HG03378 (cell line): ENCODE measurements at regions not wholly inside any gene's neighbourhood (a gene's known extent, or its start where the extent isn't known, plus 50 kb on each side); places are given as distances from the start of the nearest gene placed in this dataset.
"Not testable (repeated sequence)": the region's sequence is repeated elsewhere in the genome, so short reads cannot be mapped to it uniquely, and the experiment has no call there.

Experiments
- ATAC-seq: cut with Tn5 transposase; IDR thresholded peaks from one replicate; pipeline ENCODE4 v1.9.1; 2021; ENCODE audit warnings: mild to moderate bottlenecking, moderate library complexity; ENCODE audit not compliant: unreplicated experiment

DNA sequence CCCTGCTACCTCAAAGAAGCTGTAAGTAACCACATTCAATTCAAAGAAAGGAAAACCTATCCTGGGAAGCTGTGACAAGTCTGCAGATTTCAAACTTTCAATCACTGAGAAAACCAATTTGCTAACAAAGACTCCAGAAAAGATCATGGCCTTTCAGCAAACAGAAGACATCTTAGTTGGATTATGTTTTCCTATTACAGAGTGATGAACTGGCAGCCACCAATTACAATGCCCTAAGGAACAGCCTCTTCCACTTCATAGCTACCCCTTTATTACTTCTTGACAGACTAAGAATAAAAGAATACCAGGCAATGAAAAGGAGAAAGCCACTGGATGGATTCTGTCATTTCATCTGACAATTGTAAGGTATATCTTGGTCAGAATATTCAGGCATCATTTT, 128.2 kb upstream of the RASEF start:
- no peak for ATAC-seq

DNA sequence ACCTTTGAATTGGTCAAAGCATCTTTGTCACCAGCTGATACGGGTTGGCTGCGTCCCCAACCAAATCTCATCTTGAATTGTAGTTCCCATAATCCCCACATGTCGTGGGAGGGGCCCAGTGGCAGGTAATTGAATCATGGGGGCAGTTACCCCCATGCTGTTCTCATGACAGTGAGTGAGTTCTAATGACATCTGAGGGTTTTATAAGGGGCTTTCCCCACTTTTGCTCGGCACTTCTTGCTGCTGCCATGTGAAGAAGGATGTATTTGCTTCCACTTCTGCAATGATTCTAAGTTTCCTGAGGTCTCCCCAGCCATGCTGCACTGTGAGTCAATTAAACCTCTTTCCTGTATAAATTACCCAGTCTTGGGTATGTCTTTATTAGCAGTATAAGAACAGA, 126.1 kb upstream of the RASEF start:
- not testable (repeated sequence) for ATAC-seq

DNA sequence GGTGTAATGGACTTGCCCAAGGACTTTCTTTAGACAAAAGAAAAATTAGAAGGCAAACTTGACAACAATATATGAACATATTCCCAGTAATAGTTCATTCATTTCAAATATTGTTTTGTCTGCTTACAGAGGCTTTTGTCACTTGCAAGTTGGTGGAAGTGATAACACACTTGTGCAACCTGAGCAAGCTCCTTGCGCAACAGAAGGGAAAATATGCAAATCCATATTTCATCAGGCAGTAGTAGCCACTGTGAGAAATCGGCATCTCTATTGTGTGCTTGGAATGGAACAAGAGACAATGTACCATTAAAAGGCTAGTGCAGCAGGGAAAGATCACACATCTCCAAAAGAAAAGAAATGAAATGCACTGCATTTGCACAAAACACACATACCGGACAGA, 125.3 kb upstream of the RASEF start:
- ATAC-seq: no peak

DNA sequence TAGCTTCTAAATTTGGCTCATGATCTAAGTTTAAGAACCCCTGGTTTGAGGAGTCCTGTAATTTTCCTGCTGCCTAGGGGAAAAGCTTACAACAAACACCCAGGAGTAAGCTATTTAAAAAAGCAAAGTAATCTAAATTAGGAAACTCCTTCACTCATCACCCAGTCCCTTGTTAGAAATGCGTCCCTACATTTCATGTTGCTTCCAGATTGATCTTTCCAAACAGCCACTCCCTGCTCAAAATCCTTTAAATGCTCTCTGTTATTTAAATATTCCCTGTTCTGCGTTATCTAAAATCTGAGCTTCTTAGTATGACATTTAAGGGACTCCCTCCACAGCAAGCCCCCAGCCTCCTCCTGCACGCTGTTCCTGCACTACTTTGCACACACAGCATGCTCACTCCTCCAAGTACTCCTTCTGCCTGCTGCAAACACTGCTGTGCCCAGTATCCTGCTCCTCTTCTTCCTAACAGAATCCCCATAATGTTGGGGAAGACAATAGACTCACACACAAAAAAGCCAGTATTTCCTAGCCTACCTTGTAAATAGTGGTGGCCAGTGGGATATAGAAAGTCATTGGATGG, 123.3 kb upstream of the RASEF start:
- no peak for ATAC-seq

DNA sequence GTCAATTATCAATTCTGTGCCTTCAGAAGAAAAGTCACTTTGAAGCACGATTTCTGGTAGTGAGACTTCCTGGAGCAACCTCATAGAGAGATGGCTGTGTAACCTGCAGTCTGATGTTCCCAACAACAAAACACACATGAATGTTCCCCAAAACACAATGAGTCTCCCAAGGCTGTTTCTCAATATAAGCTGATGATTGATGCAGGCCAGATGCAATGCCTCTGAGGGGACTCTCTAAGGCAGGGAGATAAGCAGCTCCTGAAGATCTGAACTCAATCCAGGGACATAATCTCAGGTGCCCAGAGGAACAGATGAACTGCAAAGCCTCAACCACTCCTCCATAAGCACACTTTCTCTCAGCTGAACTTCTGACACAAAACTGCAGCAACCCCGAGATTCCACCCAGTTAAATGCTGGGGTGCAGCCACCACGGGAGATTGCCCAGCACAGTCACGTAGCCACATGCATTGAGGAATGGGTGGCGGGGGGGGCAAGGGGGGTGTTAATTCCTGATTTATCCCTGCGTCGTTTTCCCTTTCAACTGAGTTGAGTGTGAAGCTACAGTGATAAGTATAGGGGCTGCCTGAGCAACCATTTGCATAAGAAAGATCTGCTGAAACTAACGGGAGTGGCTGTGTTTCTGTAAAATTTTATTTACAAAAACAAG, 122.7 kb upstream of the RASEF start:
- ATAC-seq: no peak

DNA sequence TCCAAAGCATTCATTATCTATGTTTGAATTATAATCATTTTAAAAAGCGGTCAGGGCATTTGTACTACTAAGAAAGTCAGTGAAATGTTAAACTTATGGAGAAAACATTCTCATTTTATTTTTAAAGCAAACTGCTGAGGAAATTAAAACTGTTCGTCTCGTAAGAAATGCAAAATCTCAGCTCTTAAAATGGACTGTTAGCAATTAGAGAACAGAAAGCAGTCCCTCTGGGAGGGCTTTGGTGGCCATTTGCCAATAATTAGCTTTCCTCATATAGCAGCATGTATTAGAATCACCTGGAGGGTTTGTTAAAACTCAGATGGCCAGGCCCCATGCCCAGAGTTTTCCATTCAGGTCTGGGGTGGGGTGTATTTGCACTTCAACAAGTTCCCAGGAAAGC, 120.7 kb upstream of the RASEF start:
- ATAC-seq: no peak

DNA sequence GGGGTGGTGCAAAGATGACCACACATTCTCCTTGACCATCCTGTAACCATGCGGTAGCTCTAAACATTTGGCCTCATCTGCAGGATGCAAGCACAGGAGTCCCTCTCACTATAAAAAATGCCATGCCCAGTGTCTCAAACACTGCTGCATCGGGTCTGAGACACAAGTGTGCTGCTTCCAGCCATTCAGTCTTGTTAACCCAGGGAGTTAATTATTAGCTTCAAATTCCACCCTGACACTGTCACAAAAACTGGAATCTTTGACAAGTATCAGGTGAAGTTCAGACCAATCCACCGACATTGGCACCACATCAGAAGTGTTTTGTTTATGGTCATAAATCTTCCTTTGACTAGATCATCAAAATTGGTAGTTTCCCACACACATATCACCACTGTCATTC, 119.1 kb upstream of the RASEF start:
- no peak for ATAC-seq

DNA sequence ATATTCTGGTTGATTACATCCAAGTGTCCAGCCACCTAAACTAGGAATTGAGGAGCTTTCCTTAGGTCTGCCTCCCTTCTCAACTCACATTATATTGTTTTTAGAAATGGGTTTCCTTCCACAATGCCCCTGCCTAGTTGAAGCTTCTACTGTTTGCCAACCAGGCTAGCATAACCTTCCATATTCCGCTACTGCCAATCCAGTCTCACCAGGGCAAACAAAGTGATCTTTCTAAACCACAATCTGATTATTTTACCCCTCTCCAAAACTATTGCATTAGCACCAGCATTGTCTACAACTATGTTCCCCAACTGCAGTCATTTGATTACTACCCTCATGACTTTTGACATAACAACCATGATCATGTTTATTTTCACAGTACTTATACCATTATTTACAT, 115.8 kb upstream of the RASEF start:
- no peak for ATAC-seq

DNA sequence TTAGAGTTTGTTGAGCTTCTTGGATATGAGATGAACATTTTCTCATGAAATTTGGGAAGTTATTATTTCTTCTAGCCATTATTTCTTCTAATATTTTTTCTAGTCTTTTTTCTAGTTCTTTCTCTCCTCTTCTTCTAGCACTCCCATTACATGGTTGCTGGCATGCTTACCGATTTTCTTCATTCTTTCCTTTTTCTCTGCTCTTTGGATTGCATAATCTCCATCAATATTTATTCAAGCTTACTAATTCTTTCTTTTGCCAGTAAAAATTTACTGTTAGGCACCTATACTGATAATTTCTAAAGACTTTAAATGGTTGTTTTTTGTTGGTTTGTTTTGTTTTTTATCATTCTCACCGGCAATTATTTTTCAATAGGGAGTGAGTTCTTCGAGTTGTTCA, 114.8 kb upstream of the RASEF start:
- ATAC-seq: no peak

DNA sequence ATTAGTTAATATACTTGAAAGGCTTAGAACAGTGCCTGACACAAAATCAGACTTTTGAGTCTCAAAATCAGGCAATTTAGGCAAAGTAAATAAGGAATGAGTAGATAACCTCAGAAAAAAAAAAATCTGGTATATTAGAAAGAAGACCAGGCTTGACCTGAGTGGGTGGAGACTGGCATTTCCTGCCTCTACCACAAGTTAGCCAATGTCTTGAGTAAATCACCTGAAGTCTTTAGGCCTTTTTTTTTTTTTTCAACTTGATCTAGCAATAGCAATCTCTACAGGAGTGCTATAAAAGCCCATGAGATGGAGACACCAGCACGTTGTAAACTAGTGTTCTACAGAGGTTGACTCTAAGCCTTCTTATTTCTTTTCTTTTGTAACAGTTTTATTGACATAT, 104.2 kb upstream of the RASEF start:
- no peak for ATAC-seq

DNA sequence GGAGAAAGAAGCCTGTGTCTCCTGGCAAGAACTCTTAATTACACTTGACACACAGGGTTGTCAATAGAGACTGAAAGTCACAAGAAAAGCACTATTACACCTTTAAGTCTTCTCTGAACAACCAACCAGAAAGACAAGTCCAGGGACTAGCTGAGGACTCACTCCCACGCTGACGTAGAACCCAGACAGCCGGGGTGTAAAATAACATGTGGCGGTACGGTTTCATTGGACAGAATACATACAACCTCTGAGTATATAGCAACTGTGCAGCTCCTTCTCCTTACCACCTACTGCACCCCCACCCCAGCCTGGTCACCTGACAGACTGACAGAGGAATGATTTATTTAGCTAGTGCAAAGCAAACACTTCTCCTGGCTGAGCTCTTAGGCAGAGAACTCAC, 103.4 kb upstream of the RASEF start:
- no peak for ATAC-seq

DNA sequence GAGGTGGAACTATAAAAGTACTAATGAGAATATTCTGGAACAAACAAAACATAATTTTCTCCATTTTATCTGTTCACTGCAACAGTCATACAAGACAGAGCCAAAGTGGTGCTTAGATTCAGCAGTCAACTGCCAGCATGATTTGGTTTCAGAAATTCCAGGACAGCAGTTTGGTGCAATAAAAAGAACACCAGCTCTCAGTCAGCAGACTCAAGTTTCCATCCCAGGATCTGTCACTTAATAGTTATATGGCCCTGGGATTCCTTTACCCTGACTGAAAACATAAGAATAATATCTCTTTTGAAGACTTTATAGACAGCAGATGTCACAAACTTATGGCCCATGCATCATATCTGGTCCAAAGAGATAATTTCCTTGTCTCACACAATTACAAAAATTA, 92.8 kb upstream of the RASEF start:
- ATAC-seq: no peak

DNA sequence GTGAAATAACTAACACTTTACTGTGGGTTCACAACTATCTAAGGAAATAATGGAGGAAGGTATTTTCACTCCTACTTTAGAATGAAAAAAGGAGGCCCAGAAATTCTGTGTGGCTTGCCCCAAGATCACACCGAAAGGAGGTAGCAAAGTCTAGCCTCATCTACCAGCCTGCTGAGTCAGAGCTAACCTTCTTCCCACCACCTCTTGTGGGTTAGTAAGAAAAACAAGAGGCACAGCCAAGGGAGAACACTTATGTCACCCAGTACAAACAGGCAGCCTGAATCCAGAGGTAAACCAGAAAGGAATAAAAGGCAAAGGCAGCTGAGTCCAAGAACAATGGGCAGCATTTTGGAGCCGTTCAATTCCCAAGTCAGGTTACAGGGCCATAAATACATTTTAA, 91.9 kb upstream of the RASEF start:
- ATAC-seq: no peak

DNA sequence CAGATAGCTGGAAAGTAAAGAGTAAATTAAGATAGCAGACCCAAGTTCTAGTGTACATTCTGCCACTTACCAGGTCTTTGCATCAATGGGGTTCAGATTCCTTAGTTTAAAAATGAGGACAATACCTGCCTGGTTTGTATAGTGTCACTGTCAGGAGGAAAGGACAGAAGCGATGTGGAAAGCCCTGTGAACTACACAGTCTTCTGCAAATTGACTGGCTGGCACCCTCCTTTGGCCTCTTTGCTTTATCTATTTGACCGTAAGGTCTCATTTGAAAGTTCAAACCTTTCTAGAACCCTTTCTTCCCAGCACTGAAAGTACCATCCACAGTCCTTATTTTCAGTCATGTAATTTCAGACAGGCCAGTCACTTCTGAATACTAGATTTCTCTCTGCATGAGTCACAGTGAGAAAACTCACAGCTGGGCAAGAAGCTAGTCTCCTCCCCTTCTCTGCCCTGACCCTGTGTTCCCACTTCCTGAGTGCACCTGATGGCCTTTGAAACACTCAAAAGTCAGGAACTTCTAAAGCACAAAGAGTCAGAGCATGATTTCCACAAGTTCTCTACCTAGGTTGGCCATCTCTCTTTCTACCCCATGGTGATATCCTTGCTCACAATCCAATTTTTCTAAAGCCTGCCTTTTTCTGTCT, 91.3 kb upstream of the RASEF start:
- peak; percentile 98 for ATAC-seq

DNA sequence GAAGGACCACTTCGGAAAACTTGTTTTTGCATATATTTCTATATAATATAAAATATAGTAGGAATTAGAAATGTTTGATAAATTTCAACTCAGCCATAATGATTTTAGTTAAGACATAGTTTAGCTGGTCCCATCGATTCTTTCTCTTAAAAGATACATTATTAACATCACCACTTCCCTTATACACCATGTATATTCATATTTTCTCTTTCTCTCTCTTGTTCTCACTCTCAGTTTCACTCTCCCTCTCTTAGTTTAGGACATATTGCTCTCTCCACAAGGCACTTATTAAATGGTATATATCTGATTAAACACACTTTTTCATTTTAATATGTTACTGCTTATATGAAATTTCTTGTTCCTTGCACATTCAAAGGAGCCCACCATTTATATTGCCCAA, 90.1 kb upstream of the RASEF start:
- no peak for ATAC-seq

DNA sequence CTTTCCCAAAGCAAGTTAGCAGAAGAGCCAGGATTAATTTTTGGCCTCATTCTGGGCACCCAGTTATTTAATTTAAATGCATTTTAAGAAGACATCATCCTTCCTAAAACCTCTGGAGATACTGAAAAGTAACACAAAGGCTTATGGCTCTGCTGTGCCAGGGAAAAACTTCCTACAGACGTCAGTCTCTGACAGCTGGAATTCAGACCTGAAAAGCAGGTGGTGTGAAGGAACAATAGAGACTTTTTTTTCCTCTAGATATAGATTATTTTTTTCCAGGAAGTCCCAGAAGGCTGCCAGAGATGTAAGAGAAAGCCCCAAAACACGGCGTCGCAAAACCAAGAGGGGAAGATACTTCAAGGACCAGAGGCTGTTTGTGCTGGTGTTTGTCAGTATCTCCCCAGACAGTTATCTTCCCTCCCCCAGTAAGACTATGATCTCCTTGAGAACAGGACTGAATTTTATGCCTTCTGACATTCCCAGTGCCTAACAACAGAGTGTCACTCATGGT, 88.7 kb upstream of the RASEF start:
- ATAC-seq: no peak

DNA sequence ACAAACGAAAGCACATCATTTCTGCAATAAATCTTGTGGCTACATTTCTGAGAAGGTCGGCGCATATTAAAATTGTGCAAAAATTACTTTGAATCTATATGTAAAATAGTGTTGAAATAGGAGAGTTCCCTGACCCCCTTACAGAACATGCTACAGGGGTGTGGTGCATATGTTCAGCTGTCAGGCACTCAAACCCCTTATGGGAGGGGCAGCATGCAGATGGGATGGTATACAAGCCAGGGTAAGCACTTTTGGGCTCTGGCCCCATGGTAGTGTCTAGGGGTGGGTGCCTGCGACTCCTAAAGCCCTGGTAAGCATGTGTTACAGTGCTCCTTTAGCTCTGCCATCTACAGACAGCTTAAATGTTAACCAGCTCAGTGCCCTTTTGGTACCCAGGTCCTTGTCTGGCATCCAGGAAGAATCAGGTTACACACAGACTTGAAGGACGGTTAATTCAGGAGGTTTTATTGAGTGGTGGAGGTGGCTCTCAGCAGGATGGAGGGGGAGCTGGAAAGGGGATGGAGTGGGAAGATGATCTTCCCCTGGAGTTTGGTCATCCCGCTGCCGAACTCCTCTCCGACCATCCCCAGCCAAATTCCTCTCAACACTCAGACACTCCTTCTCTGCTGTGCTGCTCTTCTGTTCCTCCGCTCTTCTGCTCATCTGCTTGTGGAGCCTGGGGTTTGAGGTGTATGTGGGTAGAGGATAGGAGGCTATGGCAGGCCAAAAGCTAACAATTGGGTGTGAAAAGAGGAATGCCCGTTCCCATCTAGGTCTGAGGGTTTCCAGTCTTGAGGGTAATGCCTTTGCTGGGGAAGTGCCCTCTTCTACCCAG, 84.6 kb upstream of the RASEF start:
- ATAC-seq: no peak

DNA sequence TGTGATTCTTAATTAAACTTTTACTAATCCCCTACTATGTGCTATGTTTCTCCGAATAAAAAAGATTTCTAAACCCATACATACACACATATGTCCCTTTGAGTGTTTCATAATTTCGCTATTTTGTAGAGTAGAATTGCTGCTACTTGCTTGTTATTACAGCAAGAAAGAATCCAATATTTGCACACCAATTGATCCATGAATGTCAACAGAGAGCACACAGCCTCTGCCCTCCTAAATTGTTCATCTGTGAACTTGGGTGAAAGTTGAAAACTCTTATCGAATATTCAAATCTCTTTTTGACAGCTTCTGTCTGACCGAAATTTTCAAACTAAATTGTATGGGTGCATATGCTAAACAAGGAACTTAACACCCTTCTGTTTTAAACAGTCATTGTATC, 83.4 kb upstream of the RASEF start:
- ATAC-seq: no peak

DNA sequence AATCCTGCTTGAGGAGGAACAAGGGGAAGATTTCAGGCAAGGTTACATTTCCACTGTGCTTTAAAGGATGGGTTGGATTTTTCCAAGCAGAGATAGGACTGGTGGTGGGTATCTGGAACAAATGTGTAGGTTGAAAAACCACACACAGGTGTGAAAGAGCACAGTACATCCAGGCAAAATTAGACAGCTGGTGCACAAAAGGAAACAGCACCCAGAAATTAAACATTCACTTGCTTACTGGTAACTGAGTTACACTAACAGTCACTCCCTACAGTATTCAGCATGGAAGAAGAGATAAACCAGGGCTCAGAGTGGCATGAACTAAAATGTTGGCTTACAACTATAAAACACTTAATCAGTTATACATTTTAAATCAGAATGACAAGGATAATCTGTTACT, 81.5 kb upstream of the RASEF start:
- no peak for ATAC-seq

DNA sequence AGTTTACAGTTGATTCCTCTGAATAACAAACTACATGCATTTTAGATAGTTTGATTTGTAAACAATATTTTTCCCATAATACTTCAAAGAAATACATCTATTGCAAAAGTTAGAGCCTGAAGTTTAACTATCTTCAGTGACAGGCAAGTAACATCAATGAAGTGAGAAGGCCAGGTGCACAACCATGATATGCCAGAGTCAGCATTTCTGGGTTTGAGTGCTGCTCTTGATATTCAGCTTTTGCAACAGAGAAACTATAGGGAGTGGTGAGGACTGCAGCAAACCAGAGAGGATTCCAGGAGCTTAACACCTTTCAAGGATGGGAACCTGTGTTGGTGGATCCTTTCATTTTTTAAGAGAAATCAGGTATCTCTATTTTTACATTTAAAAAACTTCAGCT, 79.4 kb upstream of the RASEF start:
- no peak for ATAC-seq

DNA sequence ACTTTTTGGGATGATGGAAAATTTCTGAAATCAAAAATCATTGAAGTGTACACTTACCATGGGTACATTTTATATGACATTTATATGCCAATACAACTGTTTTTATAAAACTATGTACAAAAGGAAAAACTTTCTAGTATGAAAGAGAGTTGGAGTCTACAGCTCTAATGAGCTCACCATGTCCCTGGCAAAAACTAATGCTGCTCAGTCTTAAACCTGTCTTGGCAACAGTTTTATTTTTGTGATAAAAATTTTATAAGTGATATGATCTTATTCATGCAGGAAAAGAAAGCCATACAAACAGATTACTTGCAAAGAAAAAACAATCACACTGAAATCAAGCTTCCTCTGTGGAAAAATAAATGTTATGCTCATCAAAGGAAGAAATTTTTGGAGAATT, 78.9 kb upstream of the RASEF start:
- no peak for ATAC-seq

DNA sequence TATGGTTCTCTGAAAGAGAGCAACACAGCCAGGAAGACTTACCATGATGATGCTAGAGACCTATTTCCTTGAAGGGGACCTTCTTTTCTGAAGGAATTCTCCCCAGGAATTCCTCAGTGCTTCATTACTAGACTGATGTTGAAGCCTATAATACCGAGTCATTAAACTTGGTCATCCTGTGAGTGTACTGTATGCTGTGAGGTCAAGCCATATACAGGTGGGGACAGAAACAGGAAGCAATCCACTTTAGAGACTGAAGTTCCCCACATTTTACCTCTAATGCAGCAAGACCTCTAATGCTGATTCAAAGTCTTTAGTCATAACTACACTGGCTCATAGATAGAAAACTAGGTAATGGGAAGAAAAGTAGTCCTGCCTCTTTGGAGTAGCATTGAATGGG, 77.1 kb upstream of the RASEF start:
- ATAC-seq: no peak
